ENCODE measurements at regions not wholly inside any gene's neighbourhood (a gene's known extent, or its start where the extent isn't known, plus 50 kb on each side); places are given as distances from the start of the nearest gene placed in this dataset.
"Not testable (repeated sequence)": the region's sequence is repeated elsewhere in the genome, so short reads cannot be mapped to it uniquely, and the experiment has no call there.

- no peak for DNase-seq
These were observed 82.2 kb upstream of the RNU2-1 start for GRCh38 chr17:43315858-43316521.

DNA sequence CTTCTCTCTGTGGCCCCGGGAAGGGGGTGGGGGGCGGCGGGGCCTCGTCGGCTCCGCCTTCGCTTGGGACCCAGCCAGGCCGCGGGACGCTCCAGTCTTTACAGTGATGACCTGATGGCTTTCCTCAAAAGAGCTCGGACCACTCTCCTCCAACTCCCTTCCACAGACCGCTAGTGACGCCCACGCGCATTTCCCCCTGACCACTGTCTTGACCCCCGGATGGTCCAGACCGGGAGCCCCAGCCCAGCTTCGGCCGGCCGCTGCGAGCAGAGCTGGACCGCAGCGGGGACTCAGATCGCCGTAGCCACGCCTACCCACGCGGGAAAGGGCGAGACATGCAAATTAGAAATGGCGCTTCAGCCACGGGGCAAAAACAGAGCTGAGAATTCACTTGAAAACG is 81.6 kb upstream of the RNU2-1 start:
- DNase-seq = no peak

- DNase-seq = no peak
These were observed 80.8 kb upstream of the RNU2-1 start for GRCh38 chr17:43314611-43315011.

DNA sequence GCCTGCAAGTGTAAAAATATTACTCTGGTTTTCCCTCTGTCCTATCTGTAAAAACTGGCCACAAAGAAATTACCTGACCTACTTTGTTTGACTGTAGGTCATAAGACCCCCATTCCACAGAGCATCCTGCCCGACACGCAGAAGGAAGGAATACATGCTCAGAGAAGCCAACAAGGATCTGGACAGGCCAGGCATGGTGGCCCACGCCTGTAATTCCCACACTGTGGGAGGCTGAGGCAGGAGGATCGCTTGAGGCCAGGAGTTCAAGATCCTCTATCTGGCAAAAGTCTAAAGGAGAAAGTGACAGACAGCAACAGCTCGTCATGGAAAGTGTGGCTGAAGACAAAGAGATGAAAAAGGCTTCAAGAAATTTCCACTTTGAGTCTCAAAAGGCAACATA is 78.2 kb upstream of the RNU2-1 start:
- DNase-seq = no peak

DNA sequence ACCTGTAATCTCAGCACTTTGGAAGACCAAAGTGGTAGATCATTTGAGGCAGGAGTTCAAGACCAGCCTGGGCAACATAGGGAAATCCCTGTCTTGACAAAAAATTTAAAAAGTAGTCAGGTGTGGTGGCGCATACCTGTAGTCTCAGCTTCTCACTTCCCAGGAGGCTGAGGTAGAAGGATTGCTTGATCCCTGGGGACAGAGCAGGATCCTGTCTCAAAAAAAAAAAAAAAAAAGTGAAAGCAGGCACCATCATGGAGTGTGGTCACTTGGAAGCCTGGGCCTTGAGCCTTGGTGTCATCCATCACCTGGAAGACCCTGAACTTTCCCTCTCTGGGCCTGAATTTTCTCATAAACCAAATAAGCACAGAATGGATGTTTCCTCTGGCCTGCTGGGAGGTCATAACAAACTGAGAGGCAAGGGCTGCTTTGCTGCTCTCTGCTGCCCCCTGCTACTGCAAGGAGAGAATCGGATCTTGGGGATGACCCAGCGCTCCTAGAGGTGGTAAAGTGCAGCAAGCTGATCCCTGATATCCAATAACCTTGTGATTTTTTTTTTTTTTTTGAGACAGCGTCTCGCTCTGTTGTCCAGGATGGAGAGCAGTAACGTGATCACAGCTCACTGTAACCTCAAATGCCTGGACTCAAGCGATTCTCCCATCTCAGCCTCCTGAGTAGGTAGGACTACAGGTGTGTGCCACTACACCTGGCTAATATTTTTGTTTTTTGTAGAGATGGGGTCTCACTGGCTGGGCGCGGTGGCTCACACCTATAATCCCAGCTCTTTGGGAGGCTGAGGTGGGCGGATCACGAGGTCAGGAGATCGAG is 75.9 kb upstream of the RNU2-1 start:
- DNase-seq = no peak

DNA sequence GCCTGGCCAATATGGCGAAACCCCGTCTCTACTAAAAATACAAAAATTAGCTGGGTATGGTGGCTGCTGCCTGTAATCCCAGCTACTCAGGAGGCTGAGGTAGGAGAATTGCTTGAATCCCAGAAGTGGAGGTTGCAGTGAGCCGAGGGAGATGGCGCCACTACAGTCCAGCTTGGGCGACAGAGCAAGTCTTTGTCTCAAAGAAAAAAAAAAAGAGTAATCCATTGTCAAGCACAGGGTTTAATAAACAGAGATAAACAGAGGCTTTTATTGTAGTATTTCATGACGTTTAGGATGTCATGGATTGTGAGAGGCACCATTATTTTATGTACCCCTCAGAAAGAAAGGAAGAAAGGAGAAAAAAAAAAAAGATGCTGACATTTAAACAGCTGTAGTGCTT is 75.2 kb upstream of the RNU2-1 start:
- DNase-seq = no peak

GRCh38 chr17:43304792-43305191 is 71.0 kb upstream of the RNU2-1 start:
- DNase-seq = not testable (repeated sequence)

- DNase-seq = not testable (repeated sequence)
These were observed 69.3 kb upstream of the RNU2-1 start for GRCh38 chr17:43303049-43303448.

- DNase-seq = not testable (repeated sequence)
These were observed 65.7 kb upstream of the RNU2-1 start for GRCh38 chr17:43299300-43300076.

DNA sequence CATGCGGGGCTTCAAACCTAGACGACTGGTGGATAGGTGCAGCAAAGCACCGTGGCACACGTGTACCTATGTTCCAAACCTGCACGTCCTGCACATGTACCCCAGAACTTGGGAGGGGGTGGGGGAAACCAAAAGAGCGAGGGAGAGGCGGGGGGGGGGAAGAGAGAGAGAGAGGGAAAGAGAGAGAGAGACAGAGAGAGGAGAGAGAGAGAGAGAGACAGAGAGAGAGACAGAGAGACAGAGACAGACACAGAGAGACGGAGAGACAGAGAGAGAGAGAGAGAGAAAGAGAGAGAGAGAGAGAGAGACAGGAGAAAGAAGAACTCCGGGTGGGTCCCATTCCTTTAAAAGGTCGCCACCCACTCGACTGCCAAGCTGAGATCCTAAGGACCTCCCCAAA is 55.9 kb upstream of the RNU2-1 start:
- DNase-seq = not testable (repeated sequence)

GRCh38 chr17:43283606-43284005 is 49.8 kb upstream of the RNU2-1 start:
- not testable (repeated sequence) for DNase-seq
